ENCODE measurements at regions not wholly inside any gene's neighbourhood (a gene's known extent, or its start where the extent isn't known, plus 50 kb on each side); places are given as distances from the start of the nearest gene placed in this dataset.

GRCh38 chr22:27537501-27537900 is 264.1 kb downstream of the MN1 start:
- Histone ChIP-seq H3K9me3 (ENCODE audit: severe bottlenecking) (no peaks in the 10 kb centered on the region), H3K4me3 (ENCODE audit: low read depth, low read length) (no peak overlapping the region), H3K27me3 (ENCODE audit: insufficient read depth, low read depth, severe bottlenecking) (no peaks in the 10 kb centered on the region), H3K36me3 (no peaks in the 10 kb centered on the region), H3K27ac (no peak overlapping the region)
- no peak for DNase-seq
- TF ChIP-seq CTCF (IDR thresholded peaks at IDR 0.05; ENCODE audit: low read depth, low read length): no peak

- no peaks in the 10 kb centered on the region for H3K9me3 ChIP-seq (ENCODE audit: severe bottlenecking)
- H3K27me3 ChIP-seq (ENCODE audit: insufficient read depth, low read depth, severe bottlenecking): no peaks in the 10 kb centered on the region
- no peaks in the 10 kb centered on the region for H3K36me3 ChIP-seq
Observed at GRCh38 chr22:27538666-27539065, 262.9 kb downstream of the MN1 start.

GRCh38 chr22:27540247-27540646 is 261.3 kb downstream of the MN1 start:
- no peak for DNase-seq
- no peaks in the 10 kb centered on the region for H3K9me3 ChIP-seq (ENCODE audit: severe bottlenecking)
- H3K27me3 ChIP-seq (ENCODE audit: insufficient read depth, low read depth, severe bottlenecking): no peaks in the 10 kb centered on the region
- H3K27ac ChIP-seq: no peak overlapping the region
- no peak overlapping the region for H3K4me3 ChIP-seq (ENCODE audit: low read depth, low read length)
- H3K36me3 ChIP-seq: no peaks in the 10 kb centered on the region
- no peak for TF ChIP-seq CTCF (IDR thresholded peaks at IDR 0.05; ENCODE audit: low read depth, low read length)

More at GRCh38 chr22:27538666-27539065, 262.9 kb downstream of the MN1 start:
- no peak overlapping the region for H3K27ac ChIP-seq
- DNase-seq: no peak
- H3K4me3 ChIP-seq (ENCODE audit: low read depth, low read length): no peak overlapping the region
- TF ChIP-seq CTCF (IDR thresholded peaks at IDR 0.05; ENCODE audit: low read depth, low read length): no peak

GRCh38 chr22:27540656-27541396 is 260.7 kb downstream of the MN1 start:
- no peak for TF ChIP-seq CTCF (IDR thresholded peaks at IDR 0.05; ENCODE audit: low read depth, low read length)
- H3K27ac ChIP-seq: no peak overlapping the region
- DNase-seq: no peak
- H3K27me3 ChIP-seq (ENCODE audit: insufficient read depth, low read depth, severe bottlenecking): no peaks in the 10 kb centered on the region
- no peak overlapping the region for H3K4me3 ChIP-seq (ENCODE audit: low read depth, low read length)
- H3K9me3 ChIP-seq (ENCODE audit: severe bottlenecking): no peaks in the 10 kb centered on the region
- H3K36me3 ChIP-seq: no peaks in the 10 kb centered on the region

- Histone ChIP-seq H3K36me3 (no peaks in the 10 kb centered on the region), H3K27ac (no peak overlapping the region), H3K4me3 (ENCODE audit: low read depth, low read length) (no peak overlapping the region), H3K27me3 (ENCODE audit: insufficient read depth, low read depth, severe bottlenecking) (no peaks in the 10 kb centered on the region), H3K9me3 (ENCODE audit: severe bottlenecking) (no peaks in the 10 kb centered on the region)
- TF ChIP-seq CTCF (IDR thresholded peaks at IDR 0.05; ENCODE audit: low read depth, low read length): no peak
- DNase-seq: no peak
Observed at GRCh38 chr22:27541836-27542235, 259.7 kb downstream of the MN1 start.

GRCh38 chr22:27542602-27543001 is 259.0 kb downstream of the MN1 start:
- no peak for TF ChIP-seq CTCF (IDR thresholded peaks at IDR 0.05; ENCODE audit: low read depth, low read length)
- no peaks in the 10 kb centered on the region for H3K36me3 ChIP-seq
- no peak overlapping the region for H3K27ac ChIP-seq
- no peak for DNase-seq
- H3K9me3 ChIP-seq (ENCODE audit: severe bottlenecking): no peaks in the 10 kb centered on the region
- H3K27me3 ChIP-seq (ENCODE audit: insufficient read depth, low read depth, severe bottlenecking): no peaks in the 10 kb centered on the region
- no peak overlapping the region for H3K4me3 ChIP-seq (ENCODE audit: low read depth, low read length)
